ENCODE measurements at regions not wholly inside any gene's neighbourhood (a gene's known extent, or its start where the extent isn't known, plus 50 kb on each side); places are given as distances from the start of the nearest gene placed in this dataset.
"Not testable (repeated sequence)": the region's sequence is repeated elsewhere in the genome, so short reads cannot be mapped to it uniquely, and the experiment has no call there.

DNA sequence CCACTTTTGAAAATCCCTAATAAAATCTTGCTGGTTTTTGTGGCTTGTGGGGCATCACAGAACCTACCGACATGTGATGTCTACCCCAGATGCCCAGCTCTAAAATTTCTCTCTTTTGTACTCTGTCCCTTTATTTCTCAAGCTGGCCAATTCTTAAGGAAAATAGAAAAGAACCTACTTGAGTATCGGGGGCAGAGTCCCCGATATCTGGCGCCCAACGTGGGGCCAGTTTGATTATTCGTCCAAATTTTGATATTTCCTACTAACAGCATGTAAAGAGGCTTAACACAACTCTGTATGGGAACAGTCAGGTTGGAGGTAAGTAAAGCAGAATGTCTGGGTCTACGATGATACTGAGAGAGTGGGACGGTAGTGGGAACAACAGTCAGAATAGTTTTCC is 810.6 kb downstream of the SLC6A15 start:
- not testable (repeated sequence) for FAIRE-seq; DNase-seq (ENCODE audit: extremely low spot score, insufficient read length, low read depth)

DNA sequence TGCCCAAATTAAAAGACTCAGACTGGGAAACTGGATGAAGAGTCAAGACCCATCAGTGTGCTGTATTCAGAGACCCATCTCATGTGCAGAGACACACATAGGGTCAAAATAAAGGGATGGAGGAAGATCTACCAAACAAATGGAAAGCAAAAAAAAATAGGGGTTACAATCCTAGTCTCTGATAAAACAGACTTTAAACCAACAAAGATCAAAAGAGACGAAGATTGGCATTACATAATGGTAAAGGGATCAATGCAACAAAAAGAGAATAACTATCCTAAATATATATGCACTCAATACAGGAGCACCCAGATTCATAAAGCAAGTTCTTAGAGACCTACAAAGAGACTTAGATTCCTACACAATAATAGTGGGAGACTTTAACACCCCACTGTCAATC is 813.0 kb downstream of the SLC6A15 start:
- not testable (repeated sequence) for DNase-seq (ENCODE audit: extremely low spot score, insufficient read length, low read depth); FAIRE-seq

DNA sequence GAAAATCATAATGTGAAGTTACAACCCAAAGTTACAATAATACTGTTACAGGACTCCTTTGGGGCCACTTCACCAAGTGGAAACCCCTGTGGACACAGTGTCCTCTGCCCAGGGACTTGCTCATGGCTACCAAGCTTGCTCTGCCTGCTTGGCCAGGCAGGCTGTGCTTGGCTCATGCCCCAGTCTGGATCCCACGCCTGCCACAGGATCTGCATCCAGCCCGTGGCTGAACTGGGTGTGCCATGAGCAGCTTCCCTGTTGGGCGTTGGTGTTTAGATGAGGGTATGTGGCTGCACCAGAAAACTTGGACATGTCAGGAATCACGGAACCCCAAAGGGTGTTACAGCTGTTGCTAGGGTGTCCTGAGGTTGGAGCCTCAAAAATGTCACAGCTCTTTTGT is 820.9 kb downstream of the SLC6A15 start:
- FAIRE-seq, result no peak
- DNase-seq (ENCODE audit: extremely low spot score, insufficient read length, low read depth), result no peak

DNA sequence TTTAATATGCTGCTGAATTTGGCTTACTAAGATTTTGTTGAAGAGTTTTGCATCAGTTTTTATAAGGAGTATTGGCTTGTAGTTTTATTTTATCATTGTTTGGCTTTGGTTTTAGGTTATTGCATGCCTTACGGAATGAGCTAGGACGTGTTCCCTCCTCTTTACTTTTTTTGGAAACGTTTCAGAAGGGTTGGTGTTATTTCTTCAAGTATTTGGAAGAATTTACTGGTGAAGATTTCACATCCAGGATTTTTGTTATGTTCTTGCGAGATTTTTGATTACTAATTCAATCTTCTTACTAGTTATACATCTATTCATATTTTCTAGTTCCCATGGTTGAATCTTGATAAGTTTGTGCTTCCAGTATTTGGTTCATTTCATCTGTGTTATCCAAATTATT is 823.2 kb downstream of the SLC6A15 start:
- DNase-seq (ENCODE audit: extremely low spot score, insufficient read length, low read depth), result no peak
- no peak for FAIRE-seq

DNA sequence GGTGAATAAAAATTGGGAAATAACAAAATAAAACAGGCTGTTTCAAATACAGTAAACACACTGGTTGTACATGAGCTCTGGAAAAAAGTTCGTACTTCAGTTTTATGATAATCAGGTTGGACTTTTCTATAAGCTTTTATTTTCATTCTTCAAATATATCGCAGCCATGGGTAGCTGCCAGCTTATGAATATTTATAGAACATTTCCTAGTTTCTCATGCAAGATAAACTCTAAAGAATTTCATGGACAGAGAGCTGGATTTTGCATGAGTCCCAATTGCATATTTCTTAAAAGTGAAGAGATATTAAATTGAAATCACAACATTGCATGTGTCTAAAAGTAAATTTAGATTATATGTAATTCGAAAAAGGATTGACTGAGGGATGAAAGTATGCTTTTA is 827.6 kb downstream of the SLC6A15 start:
- no peak for DNase-seq (ENCODE audit: extremely low spot score, insufficient read length, low read depth)

DNA sequence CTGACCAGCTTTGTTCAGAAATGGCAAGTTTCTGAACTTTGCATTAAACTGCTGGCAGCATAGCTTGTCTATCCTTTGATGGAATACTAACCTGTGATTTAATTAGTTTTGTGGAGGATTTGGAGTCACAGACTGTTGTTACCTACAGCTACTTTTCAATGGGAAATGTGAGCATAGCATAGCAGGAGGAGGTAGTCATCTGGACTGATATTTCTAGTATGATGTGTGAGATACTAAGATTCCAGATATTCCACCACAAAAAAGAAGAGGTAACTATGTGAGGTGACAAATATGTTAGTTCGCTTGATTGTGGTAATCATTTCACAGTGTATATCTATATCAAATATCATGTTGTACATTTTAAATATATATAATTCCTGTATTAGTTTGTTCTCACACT is 833.0 kb downstream of the SLC6A15 start:
- FAIRE-seq (no peak), DNase-seq (ENCODE audit: extremely low spot score, insufficient read length, low read depth) (no peak)

More for the DNA sequence above, 827.6 kb downstream of the SLC6A15 start:
- no peak for FAIRE-seq

DNA sequence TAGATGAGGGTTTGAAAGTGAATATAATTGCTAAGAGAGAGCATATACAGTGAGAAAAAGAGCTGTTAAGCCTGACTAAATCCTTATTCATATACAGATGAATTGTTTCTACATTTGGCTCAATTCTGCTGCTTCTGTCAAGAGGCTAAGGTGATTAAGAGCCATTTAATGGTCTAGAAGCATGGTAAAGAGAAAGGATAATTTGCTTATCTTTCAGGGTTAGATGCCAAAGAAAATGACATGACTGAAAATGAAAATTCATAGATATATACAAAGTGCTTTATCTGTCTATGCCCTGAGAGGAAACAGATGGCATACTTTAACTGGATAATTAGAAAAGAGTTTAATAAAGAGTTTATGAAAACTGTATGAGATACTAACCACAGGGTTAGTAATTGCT is 834.9 kb downstream of the SLC6A15 start:
- DNase-seq (ENCODE audit: extremely low spot score, insufficient read length, low read depth) (no peak), FAIRE-seq (no peak)

DNA sequence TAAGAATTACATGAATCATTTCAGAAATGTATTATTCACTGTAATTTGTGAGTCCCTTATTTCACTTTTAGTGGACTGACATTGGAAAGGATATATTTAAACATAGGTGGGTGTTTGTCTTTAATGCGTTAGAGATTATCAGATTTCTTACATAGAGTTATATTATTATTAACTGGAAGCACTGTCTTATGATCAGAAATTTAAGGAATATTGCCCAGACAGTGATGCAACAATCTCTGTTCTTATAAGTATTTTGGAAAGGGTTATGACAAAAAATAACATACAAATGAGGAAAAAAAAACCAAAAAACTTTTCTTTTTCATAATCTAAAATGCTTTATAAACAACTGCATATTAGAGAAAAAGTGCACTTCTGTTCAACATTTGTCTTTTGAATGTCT is 836.6 kb downstream of the SLC6A15 start:
- FAIRE-seq (no peak), DNase-seq (ENCODE audit: extremely low spot score, insufficient read length, low read depth) (no peak)

DNA sequence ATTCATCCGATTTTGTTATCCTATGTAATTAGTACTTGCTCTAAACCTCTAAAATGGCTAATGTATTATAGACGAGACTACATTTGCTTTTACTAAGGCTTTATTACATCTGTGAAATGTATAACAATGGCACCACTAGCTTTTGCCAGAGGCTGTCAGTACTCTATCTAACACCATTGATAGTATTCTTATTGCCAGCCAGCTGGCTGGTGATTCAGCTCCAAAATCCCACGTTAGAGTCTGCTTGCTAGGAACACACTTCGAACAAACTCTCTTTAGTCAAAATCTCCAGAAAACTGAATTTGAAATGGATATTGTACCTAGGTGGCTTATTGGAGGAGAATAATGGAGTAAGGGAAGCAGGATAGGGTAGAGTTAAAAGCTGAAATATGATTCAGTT is 839.2 kb downstream of the SLC6A15 start:
- DNase-seq (ENCODE audit: extremely low spot score, insufficient read length, low read depth) (no peak), FAIRE-seq (no peak)

DNA sequence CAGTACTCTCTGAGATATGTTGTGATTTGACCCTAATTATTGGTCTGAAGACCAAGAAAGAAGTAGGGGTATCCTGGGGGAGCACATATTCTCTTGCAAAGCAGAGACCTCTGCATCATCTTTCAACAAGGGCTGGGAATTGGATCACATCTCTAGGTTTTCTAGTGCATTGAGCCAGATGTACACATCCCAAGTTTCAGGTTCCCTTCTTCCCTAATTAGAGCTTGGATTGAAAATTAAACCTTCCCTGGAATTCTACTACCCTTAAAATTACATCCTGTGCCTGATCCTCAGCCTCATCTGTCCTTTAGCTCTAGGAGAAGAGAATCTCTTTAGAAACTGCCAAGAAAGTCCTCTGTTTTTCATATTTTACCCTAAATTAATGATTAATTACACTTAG is 839.6 kb downstream of the SLC6A15 start:
- FAIRE-seq, result no peak

DNA sequence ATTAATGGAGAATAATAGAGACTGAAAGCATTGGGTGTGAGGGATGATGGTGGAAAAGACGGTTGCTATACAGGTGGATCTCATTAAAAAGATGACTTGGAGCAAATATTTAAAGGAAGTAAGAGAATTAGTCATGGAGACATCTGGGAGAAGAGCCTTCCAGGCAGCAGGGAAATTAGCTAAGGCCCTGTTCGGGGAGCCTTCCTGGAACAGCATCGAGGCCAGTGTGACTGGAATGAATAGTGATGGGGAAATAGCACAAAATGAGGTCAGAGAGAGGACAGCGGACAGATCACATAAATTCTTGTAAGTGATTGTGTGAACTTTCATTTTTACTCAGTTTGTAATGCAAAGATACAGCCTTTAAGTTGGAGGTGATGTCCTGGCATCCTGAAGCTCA is 842.3 kb downstream of the SLC6A15 start:
- FAIRE-seq (no peak), DNase-seq (ENCODE audit: extremely low spot score, insufficient read length, low read depth) (no peak)

More for the DNA sequence above, 839.6 kb downstream of the SLC6A15 start:
- DNase-seq (ENCODE audit: extremely low spot score, insufficient read length, low read depth), result no peak

DNA sequence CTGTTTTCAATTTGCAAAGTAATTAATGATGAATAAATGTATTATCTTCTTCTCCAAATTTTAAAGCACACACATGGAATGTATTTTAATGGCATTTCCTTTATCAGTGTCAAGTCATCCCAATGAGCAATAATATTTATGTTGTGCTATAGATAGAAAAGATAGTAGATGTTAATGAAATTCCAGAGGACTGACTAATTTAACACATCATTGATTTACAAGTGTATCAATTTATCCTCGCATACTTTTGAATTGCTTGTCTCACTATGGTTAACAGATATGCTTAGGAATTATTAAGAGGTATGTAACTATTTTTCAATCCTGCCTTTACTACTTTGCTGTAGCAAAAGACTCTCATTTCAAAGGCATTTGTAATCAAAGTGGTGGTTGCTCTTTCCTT is 842.9 kb downstream of the SLC6A15 start:
- FAIRE-seq (no peak), DNase-seq (ENCODE audit: extremely low spot score, insufficient read length, low read depth) (no peak)

DNA sequence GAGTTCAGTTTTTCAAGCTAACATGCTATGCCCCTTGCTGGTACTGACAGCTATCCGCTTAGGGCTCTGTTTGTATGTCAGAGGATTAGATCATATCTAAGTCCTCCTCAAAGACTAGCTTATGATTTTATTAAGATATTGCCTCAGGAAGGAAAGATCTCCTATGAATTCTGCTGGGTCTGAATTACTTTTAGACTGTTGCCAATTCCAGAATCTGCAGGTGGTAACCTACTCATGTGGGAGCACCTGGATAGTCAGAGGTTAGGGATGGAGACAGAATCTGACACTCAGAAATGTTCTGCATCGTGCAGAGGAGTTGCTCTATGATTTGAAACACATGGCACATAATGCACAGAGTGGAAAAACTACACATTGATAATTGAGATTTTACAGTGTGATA is 843.4 kb downstream of the SLC6A15 start:
- no peak for FAIRE-seq

DNA sequence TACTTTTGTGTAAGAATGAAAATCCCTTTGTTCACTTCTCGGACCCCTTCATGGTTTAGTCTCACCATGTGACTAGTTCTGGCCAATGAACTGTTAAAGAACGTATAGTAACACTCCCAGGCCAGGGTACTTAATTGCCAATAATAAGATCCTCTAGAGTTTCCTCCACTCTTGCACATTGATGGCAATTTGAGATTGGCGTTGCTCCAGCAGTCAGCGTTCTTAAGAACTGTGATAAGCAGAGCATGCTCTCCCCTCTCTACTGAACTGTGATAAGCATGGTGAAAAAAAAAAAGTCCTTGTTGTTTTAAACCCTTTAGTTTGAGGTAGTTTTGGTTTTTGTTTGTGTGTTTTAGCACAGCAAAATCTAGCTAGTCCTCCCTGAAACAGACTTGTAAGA is 854.5 kb downstream of the SLC6A15 start:
- FAIRE-seq, result no peak

More for the DNA sequence above, 843.4 kb downstream of the SLC6A15 start:
- no peak for DNase-seq (ENCODE audit: extremely low spot score, insufficient read length, low read depth)

DNA sequence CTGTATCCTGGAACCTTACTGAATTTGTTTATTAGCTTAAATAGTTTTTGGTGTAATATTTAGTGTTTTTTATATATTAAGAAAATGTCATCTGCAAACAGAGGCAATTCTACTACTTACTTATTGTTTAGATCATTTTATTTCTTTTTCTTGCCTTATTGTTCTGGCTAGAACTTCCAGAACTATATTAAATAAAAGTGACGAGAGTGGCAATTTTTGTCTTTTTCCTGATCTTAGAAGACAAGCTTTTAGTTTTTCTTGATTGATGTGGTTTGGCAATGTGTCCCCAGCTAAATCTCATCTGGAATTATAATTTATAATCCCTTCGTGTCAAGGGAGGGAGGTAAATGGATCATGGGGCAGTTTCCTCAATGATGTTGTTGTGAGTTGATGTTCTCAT is 857.8 kb downstream of the SLC6A15 start:
- DNase-seq (ENCODE audit: extremely low spot score, insufficient read length, low read depth) (no peak), FAIRE-seq (no peak)

More for the DNA sequence above, 854.5 kb downstream of the SLC6A15 start:
- no peak for DNase-seq (ENCODE audit: extremely low spot score, insufficient read length, low read depth)

DNA sequence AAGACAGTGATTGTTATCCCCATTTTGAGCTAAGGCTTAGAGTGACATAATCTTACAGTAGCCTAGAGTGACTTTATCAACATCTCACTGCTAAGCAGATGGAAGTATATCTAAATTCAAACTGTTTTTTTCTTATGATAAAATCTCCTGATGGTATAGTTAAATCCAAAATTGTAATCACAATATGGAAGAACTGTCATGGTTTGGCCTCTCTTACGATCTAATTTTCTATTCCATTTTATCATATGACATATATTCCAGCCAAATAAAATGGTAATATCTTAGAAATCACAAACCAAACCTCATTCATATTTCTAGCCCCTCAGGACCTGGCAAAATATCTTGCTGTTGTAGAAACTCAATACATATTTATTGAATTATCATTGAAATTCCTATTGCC is 864.7 kb downstream of the SLC6A15 start:
- no peak for DNase-seq (ENCODE audit: extremely low spot score, insufficient read length, low read depth)
- FAIRE-seq, result no peak

DNA sequence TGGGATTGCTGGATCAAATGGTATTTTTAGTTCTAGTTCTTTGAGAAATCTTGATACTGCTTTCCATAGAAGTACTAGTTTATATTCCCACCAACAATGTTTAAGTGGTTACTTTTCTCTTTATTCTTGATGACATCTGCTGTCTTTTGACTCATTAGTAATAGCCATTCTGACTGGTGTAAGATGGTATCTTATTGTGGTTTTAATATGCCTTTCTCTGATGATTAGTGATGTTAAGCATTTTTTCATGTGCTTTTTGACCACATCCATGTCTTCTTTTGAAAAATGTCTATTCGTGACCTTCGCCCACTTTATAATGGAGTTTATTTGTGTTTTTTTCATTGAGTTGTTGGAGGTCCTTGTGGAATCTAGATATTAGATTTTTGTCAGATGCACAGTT is 865.7 kb downstream of the SLC6A15 start:
- FAIRE-seq (no peak), DNase-seq (ENCODE audit: extremely low spot score, insufficient read length, low read depth) (no peak)

DNA sequence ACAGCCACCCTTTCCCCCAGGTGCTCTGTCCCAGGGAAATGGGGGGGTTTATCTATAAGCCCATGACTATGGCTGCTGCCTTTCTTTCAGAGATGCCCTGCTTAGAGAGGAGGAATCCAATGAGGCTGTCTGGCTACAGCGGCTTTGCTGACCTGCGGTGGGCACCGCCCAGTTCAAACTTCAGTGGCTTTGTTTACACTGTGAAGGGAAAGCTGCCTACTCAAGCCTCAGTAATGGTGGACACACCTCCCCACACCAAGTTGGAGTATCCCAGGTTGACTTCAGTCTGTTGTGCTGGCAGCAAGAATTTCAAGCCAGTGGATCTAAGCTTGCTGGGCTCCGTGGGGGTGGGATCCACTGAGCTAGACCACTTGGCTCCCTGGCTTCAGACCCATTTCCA is 869.2 kb downstream of the SLC6A15 start:
- DNase-seq (ENCODE audit: extremely low spot score, insufficient read length, low read depth) (no peak), FAIRE-seq (no peak)

DNA sequence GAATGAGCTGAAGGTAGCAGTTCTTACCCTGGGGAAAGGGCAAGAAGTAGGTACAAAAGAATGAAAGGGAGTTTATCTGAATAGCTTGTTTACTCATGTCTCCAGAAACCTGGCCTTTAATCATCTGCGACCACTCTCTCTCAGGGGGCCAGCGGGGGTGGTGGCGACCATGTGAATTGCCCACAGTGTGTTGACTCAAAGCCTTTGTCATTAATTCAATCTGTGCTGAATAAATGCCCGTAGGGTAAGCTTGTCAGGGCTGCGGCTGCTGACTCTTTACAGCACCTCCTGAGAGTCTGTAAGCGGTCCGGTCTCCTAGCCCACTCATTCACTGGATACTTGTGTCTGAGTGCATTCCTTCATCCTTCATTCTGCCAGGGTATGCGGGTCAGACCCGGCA is 874.4 kb downstream of the SLC6A15 start:
- DNase-seq (ENCODE audit: extremely low spot score, insufficient read length, low read depth) (no peak), FAIRE-seq (no peak)

DNA sequence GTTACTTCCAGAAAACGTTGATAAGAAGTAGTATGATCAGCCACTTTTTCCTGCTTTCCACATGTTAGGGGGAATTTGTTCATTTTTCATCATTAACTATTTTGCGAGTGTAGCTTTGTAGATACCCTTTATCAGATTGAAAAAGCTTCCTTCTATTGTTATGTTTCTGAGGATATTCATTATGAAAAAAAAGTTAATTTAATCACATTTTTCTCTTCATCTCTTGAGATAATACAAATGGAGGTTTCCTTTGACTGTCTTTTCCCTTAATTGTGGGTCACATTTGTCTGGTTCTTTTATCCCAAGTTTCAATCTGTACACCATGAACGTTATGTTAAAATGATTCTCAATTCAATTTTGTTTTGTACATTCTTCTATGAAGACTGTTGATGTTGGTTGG is 875.7 kb downstream of the SLC6A15 start:
- FAIRE-seq (no peak), DNase-seq (ENCODE audit: extremely low spot score, insufficient read length, low read depth) (no peak)

DNA sequence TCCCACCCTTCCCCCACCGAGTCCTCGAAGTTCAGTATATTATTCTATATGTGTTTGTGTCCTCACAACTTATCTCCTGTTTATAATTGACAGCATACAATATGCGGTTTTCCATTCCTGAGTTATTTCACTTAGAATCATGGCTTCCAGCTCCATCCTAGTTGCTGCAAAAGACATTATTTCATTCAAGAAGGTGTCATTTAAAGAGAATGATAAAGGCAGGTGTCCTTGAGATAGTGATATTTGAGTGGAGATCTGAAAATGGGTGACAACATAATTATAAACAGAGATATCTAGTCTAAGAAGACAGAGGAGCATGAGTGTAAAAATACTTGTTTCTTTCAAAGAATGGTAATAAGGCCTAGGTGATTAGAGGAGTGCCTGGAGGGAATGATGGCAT is 876.8 kb downstream of the SLC6A15 start:
- no peak for DNase-seq (ENCODE audit: extremely low spot score, insufficient read length, low read depth)
- no peak for FAIRE-seq

DNA sequence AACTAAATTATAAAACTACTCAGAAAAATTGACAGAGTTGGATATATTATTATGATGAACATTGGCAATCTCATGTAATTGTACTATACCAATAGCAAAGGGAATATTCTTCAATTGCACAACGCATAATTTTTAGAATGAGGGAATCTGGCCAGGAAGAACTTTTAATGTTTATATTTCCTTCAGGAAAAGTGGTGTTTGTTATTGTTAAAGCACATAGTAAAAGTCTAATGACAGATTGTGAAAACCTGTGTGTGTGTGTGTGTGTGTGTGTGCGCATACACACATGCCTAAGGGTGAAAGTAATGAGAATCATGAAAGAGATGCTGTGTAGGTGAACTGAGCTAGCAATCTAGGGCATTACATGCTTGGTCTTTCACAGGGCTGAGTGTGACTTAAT is 877.7 kb downstream of the SLC6A15 start:
- DNase-seq (ENCODE audit: extremely low spot score, insufficient read length, low read depth) (no peak), FAIRE-seq (no peak)

DNA sequence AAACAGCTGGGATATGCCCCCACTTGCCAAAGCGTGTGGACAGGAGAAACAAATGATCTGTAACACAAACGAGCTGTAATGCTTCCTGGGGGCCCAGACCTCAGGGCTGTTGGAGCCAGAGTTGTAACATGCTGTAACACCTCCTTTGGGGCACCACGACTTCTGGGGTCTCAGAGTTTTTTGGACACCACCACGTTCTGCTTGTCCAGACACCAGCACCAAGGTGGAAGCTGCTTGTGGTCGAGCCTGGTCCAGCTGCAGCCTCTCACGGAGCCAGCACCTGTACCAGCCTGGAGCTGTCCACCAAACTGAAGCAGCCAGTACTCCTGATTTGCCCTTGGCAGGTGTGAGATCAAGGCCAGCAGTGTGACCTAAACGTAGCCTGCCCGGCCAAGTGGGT is 879.4 kb downstream of the SLC6A15 start:
- DNase-seq (ENCODE audit: extremely low spot score, insufficient read length, low read depth) (no peak), FAIRE-seq (no peak)

Data from GM18507 (cell line).